Ishikawa (cell line): ENCODE measurements at regions not wholly inside any gene's neighbourhood (a gene's known extent, or its start where the extent isn't known, plus 50 kb on each side); places are given as distances from the start of the nearest gene placed in this dataset.

Source experiments
- EP300 ChIP-seq: IDR thresholded peaks from 2 replicates; pipeline ENCODE4 v1.6.1; 2012; ENCODE audit warnings: borderline replicate concordance
- NFIC ChIP-seq: IDR thresholded peaks from 2 replicates; pipeline ENCODE4 v1.6.1; 2012
- RAD21 ChIP-seq: IDR thresholded peaks from 2 replicates; pipeline ENCODE4 v1.6.1; 2012; ENCODE audit warnings: low read depth
- REST ChIP-seq: IDR thresholded peaks from 2 replicates; pipeline ENCODE4 v1.6.1; 2012; ENCODE audit warnings: low read depth, mild to moderate bottlenecking
- TAF1 ChIP-seq: IDR thresholded peaks from 2 replicates; pipeline ENCODE4 v1.6.1; 2012; ENCODE audit warnings: low read depth, mild to moderate bottlenecking
- YY1 ChIP-seq: IDR thresholded peaks from 2 replicates; pipeline ENCODE4 v1.6.1; 2012; ENCODE audit warnings: low read depth

- TF ChIP-seq NFIC (no peak), EP300 (no peak), REST (no peak), YY1 (no peak), RAD21 (no peak), TAF1 (no peak)
These were observed 142.8 kb downstream of the ID4 start for GRCh38 chr6:19979986-19980385.
